ENCODE measurements at regions not wholly inside any gene's neighbourhood (a gene's known extent, or its start where the extent isn't known, plus 50 kb on each side); places are given as distances from the start of the nearest gene placed in this dataset.

- TF ChIP-seq CTCF (IDR thresholded peaks at IDR 0.05), result no peak
- no peak for TF ChIP-seq POLR2A (IDR thresholded peaks at IDR 0.05)
Observed at GRCh38 chr3:1960506-1960905, 138.2 kb upstream of the CNTN4 start.
